C4-2B (cell line): ENCODE measurements at regions not wholly inside any gene's neighbourhood (a gene's known extent, or its start where the extent isn't known, plus 50 kb on each side); places are given as distances from the start of the nearest gene placed in this dataset.

Experiments used
- CTCF ChIP-seq: fragments of 450-650 bp; conservative IDR thresholded peaks from 2 replicates; pipeline ENCODE4 v1.5.1; 2017; ENCODE audit warnings: mild to moderate bottlenecking
- ZFX ChIP-seq: fragments of 450-650 bp; IDR thresholded peaks from 2 replicates; pipeline ENCODE4 v1.6.1; 2017

DNA sequence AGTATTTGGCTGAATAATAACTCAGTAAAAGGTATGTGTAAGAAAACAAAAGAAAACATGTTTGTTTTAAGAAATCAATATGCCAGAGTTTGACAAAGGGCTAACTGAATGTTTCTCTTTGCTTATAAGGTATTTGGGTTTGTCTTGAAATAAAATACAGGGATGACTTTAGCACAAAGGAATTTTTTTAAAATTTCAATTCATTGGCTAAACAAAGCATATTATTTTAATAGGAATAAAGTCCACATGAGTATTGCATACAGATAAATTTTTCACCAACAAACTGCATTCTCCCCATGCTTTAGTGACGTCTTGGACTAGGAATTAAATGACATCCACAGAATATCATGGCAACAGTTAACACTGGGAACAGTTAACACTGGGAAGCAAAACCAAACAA is 480.0 kb upstream of the JAG1 start:
- no peak for TF ChIP-seq CTCF
- no peak for TF ChIP-seq ZFX
